GM13977 (cell line): ENCODE measurements at regions not wholly inside any gene's neighbourhood (a gene's known extent, or its start where the extent isn't known, plus 50 kb on each side); places are given as distances from the start of the nearest gene placed in this dataset.

ENCODE experiments used
- DNase-seq: peaks from one replicate; pipeline ENCODE4 v3.0.0; 2012; ENCODE audit warnings: low spot score
- in situ Hi-C: fragments of 300-500 bp; cut with MboI; formaldehyde crosslinking; loops from one replicate; pipeline ENCODE4 v1.12.0; 2022; ENCODE audit warnings: low sequenced_read_pairs, low pct_unique_long_range_greater_than_20kb, mixed read lengths, inconsistent platforms; ENCODE audit not compliant: unreplicated experiment
- TF ChIP-seq, protein P1 (sequence below): IDR thresholded peaks from 2 replicates; pipeline ENCODE4 v1.5.1; 2012; ENCODE audit warnings: mild to moderate bottlenecking, control low read depth; ENCODE audit not compliant: insufficient read depth; ENCODE audit errors: extremely low read depth, missing control alignments

DNA sequence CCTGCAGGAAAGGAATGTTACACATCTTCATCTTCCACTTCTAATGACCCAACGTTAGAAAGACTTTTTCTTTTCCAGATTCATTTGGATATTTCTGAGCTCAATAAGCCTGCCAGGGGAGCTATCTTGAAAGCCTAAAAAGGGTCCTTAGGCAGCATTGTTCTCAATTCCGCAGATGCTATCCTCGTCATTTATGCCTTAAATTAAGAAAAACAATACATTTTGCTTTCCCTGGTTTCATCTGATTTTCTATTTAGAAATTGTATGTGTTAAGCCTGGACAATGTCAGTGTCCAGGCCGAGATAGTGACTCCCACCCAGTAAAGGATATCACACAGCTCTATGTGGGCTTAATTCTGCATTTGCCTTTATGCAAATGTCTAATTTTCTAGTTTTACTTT is 721.3 kb downstream of the DIAPH3 start:
- in situ Hi-C loops, result no loop called here
- TF ChIP-seq, protein P1, sequence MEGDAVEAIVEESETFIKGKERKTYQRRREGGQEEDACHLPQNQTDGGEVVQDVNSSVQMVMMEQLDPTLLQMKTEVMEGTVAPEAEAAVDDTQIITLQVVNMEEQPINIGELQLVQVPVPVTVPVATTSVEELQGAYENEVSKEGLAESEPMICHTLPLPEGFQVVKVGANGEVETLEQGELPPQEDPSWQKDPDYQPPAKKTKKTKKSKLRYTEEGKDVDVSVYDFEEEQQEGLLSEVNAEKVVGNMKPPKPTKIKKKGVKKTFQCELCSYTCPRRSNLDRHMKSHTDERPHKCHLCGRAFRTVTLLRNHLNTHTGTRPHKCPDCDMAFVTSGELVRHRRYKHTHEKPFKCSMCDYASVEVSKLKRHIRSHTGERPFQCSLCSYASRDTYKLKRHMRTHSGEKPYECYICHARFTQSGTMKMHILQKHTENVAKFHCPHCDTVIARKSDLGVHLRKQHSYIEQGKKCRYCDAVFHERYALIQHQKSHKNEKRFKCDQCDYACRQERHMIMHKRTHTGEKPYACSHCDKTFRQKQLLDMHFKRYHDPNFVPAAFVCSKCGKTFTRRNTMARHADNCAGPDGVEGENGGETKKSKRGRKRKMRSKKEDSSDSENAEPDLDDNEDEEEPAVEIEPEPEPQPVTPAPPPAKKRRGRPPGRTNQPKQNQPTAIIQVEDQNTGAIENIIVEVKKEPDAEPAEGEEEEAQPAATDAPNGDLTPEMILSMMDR, result no peak
- DNase-seq, result no peak

DNA sequence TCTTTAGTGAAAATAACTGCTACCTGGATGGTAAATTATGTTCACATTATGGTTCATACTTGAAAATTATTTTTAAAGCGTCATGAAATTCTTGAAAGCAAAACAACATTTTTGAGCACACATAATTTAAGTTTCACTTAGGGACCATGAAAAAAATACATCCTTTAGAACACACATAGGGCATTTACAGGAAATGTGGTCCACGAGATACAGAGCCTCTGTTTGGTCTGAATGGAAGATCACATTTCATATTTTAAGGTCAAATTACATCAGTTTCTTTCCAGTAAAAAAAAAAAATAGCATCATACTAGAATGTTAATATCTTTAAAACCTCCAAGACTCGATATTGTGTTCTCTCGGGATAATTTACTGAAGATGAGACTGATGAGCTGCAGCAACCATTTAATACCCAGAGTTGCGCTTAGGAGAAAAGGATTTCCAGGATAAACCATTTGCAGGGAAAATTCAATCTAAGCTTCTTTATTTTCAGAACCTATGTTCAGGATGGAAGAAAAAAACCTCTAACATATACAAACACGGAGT is 720.7 kb downstream of the DIAPH3 start:
- in situ Hi-C loops, result no loop called here
- no peak for DNase-seq
- TF ChIP-seq, protein P1, result no peak

DNA sequence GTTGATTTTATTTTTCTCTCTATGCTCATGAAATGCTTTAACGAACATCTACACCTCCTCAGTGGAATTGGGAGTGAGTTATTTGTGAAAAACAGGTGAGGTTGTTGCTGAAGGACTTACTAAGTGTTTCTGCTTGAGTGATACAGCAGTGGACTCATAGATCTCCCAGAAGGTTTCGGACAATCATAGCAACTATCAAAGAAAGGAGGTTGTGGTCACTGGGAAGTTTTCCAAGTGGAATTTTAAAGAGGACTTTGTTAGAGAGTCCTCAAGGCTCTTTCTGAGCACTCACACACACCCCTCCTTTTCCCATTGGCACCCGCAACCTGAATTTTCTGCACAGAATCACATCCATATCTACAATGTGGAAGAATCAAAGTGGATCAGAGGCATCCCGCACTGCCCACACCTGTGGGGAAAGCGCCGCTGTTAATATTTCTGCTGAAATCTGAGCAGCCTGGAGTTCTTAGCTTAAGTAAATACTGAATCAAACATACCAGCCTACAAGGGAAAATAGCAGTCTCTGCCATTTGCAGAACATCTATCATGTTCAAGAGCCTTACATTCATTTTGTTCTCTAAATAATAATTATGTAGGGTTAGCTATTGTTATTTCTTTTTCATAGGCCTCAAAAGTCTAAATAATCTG is 719.4 kb downstream of the DIAPH3 start:
- in situ Hi-C loops, result no loop called here
- TF ChIP-seq, protein P1, result no peak
- DNase-seq, result no peak

DNA sequence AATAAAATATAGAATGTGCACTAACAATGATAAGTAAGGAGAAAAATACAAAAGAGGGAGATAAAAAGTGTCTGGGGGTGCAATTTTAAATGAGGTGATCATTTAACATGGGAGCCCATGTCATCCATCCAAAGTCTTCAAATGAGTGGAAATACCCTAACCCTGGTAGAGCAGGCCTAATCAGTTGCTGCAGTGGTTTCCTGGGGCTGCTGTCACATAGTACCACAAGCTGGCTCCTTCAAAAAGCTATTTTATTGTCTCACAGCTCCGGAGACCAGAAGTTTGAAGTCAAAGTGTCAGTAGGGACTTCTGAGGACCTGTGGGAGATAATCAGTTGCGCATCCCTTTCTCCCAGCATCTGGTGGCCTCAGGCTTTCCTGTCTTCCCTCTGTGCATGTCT is 717.9 kb downstream of the DIAPH3 start:
- in situ Hi-C loops, result no loop called here
- DNase-seq, result no peak
- TF ChIP-seq, protein P1, result no peak

DNA sequence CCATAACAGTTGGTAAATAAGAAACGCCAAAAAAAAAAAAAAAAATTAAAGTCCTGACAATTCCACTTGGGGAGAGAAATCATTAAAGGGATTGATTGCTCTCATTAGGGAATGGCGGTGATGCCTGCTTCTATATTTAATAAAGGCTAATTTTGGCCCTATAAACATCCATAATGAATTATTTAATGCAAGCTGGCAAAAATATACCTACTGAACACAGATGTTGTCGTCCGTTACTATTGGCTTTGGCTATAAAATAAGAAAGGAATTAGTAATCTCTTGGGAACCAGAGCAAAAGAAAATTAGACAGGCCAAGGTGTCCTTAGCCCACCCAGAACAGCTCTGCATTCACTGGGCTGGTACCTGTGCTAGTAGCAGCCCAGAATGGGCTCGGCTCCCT is 717.3 kb downstream of the DIAPH3 start:
- TF ChIP-seq, protein P1, result no peak
- DNase-seq, result no peak
- in situ Hi-C loops, result no loop called here

DNA sequence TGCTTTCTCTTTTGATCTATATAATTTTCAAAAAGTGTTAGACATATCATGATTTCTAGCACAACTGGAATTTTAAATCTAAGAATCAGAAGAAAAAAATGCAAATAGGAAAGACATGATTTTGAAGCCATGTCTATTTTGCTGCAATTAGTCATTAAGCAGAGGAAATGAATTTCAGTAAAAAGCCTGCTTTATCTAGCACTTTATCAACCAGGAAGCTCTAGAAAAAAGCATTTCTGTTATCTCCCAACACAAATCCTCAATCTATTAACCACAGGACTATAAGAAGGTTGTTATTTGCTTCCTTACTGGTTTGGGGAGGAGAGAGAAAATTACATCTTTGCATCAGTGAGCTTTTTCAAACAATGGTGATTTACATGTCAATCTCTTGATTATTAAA is 716.7 kb downstream of the DIAPH3 start:
- in situ Hi-C loops, result no loop called here
- DNase-seq, result no peak

More for the DNA sequence above, 716.7 kb downstream of the DIAPH3 start:
- TF ChIP-seq, protein P1, result no peak
